GM23338 (cell line): ENCODE measurements at regions not wholly inside any gene's neighbourhood (a gene's known extent, or its start where the extent isn't known, plus 50 kb on each side); places are given as distances from the start of the nearest gene placed in this dataset.

Experiments used
- ATAC-seq: fragments of 200-7000 bp; cut with Tn5 transposase; 3 replicates; pipeline ENCODE4 v1.9.1; 2020
- DNase-seq: peaks from one replicate; pipeline ENCODE4 v3.0.0-alpha.2; 2015; ENCODE audit warnings: low spot score
- H2AFZ ChIP-seq: fragments of 200-600 bp; sonication (generic); 2 replicates; pipeline ENCODE4 v1.8.0; 2016; ENCODE audit warnings: antibody characterized with exemption, mild to moderate bottlenecking, moderate library complexity
- H3F3A ChIP-seq: fragments of 200-600 bp; sonication (generic); replicated peaks from 2 replicates; pipeline ENCODE4 v1.8.0; 2017; ENCODE audit warnings: antibody characterized with exemption, mixed run types, low read depth
- H3K27ac ChIP-seq: fragments of 200-600 bp; sonication (generic); 2 replicates; pipeline ENCODE4 v1.6.1; 2016; ENCODE audit warnings: low read depth
- H3K27me3 ChIP-seq: fragments of 200-600 bp; sonication (generic); 2 replicates; pipeline ENCODE4 v1.8.0; 2016; ENCODE audit warnings: mild to moderate bottlenecking, mixed run types, moderate library complexity; ENCODE audit not compliant: insufficient read depth
- H3K36me3 ChIP-seq: fragments of 200-600 bp; sonication (generic); 2 replicates; pipeline ENCODE4 v1.8.0; 2016; ENCODE audit warnings: mild to moderate bottlenecking; ENCODE audit not compliant: insufficient read depth
- H3K4me1 ChIP-seq: fragments of 200-600 bp; sonication (generic); 2 replicates; pipeline ENCODE4 v1.8.0; 2016; ENCODE audit warnings: mild to moderate bottlenecking, moderate library complexity; ENCODE audit not compliant: insufficient read depth
- H3K4me2 ChIP-seq: fragments of 200-600 bp; sonication (generic); 2 replicates; pipeline ENCODE4 v1.7.1; 2017; ENCODE audit warnings: mixed run types
- H3K4me3 ChIP-seq: fragments of 200-600 bp; sonication (generic); 2 replicates; pipeline ENCODE4 v1.6.1; 2016; ENCODE audit warnings: mixed run types
- H3K79me2 ChIP-seq: fragments of 200-600 bp; sonication (generic); replicated peaks from 2 replicates; pipeline ENCODE4 v1.8.0; 2017; ENCODE audit warnings: mild to moderate bottlenecking; ENCODE audit not compliant: insufficient read depth
- H3K9me2 ChIP-seq: fragments of 200-600 bp; sonication (generic); 2 replicates; pipeline ENCODE4 v1.8.0; 2017; ENCODE audit not compliant: insufficient read depth
- H4K20me1 ChIP-seq: fragments of 200-600 bp; sonication (generic); replicated peaks from 2 replicates; pipeline ENCODE4 v1.8.0; 2017; ENCODE audit warnings: mild to moderate bottlenecking; ENCODE audit not compliant: insufficient read depth
- H3K27ac Mint-ChIP-seq: 2 replicates; pipeline ENCODE4 v1.8.0; 2020; ENCODE audit warnings: inconsistent platforms, mild to moderate bottlenecking, moderate library complexity, mixed read lengths
- H3K27me3 Mint-ChIP-seq: 3 replicates; pipeline ENCODE4 v1.8.0; 2022; ENCODE audit warnings: low read depth, mild to moderate bottlenecking, moderate library complexity, mixed read lengths, inconsistent platforms; ENCODE audit not compliant: insufficient read depth, poor library complexity
- H3K36me3 Mint-ChIP-seq: 3 replicates; pipeline ENCODE4 v1.8.0; 2021; ENCODE audit warnings: low read depth, mild to moderate bottlenecking, inconsistent platforms, moderate library complexity, mixed read lengths
- H3K4me1 Mint-ChIP-seq: 3 replicates; pipeline ENCODE4 v1.8.0; 2020; ENCODE audit warnings: mild to moderate bottlenecking, inconsistent platforms, mixed read lengths
- H3K4me3 Mint-ChIP-seq: 3 replicates; pipeline ENCODE4 v1.8.0; 2021; ENCODE audit warnings: moderate library complexity, mild to moderate bottlenecking, inconsistent platforms, mixed read lengths
- H3K9me3 Mint-ChIP-seq: 3 replicates; pipeline ENCODE4 v1.8.0; 2020; ENCODE audit warnings: moderate library complexity, mild to moderate bottlenecking, inconsistent platforms, mixed read lengths
- CREB1 ChIP-seq: fragments of 250-450 bp; sonication (Bioruptor Pico); IDR thresholded peaks from 2 replicates; pipeline ENCODE4 v1.5.0; 2020; ENCODE audit warnings: low read depth, mild to moderate bottlenecking, moderate library complexity
- CTCF ChIP-seq, 2 experiments: fragments of 200-600 bp in 1 of 2; sonication (generic) in 1 of 2; conservative IDR thresholded peaks; 2 replicates each; pipeline versions ENCODE4 v1.5.1 to v1.6.1; 2016 to 2017; ENCODE audit warnings: antibody characterized with exemption in 2 of 2, low read depth in 2 of 2, mild to moderate bottlenecking in 2 of 2, moderate library complexity in 1 of 2
- ETS1 ChIP-seq: IDR thresholded peaks from 2 replicates; pipeline ENCODE4 v1.6.1; 2016; ENCODE audit warnings: antibody characterized with exemption
- EZH2 ChIP-seq: fragments of 200-600 bp; sonication (generic); IDR thresholded peaks from one replicate; pipeline ENCODE4 v1.8.0; 2017; ENCODE audit warnings: antibody characterized with exemption, mild to moderate bottlenecking, low read depth; ENCODE audit not compliant: unreplicated experiment
- EZH2phosphoT487 ChIP-seq: fragments of 200-600 bp; sonication (generic); IDR thresholded peaks from one replicate; pipeline ENCODE4 v1.8.1; 2018; ENCODE audit warnings: antibody characterized with exemption; ENCODE audit not compliant: unreplicated experiment
- JUNB ChIP-seq: IDR thresholded peaks from one replicate; pipeline ENCODE4 v1.6.1; 2016; ENCODE audit warnings: antibody characterized with exemption; ENCODE audit not compliant: unreplicated experiment
- NANOG ChIP-seq: IDR thresholded peaks from 2 replicates; pipeline ENCODE4 v1.6.1; 2016; ENCODE audit warnings: antibody characterized with exemption, borderline replicate concordance
- POLR2AphosphoS5 ChIP-seq: IDR thresholded peaks from 2 replicates; pipeline ENCODE4 v1.6.1; 2016; ENCODE audit warnings: antibody characterized with exemption, low read depth
- REST ChIP-seq: IDR thresholded peaks from one replicate; pipeline ENCODE4 v1.6.1; 2018; ENCODE audit warnings: antibody characterized with exemption; ENCODE audit not compliant: unreplicated experiment
- STAT1 ChIP-seq: IDR thresholded peaks from one replicate; pipeline ENCODE4 v1.6.1; 2016; ENCODE audit warnings: antibody characterized with exemption; ENCODE audit not compliant: unreplicated experiment
- ZNF114 ChIP-seq: fragments of 250-450 bp; sonication (Bioruptor Pico); IDR thresholded peaks from 2 replicates; pipeline ENCODE4 v1.5.0; 2020; ENCODE audit warnings: mild to moderate bottlenecking, moderate library complexity
- ZNF331 ChIP-seq: fragments of 250-450 bp; sonication (Bioruptor Pico); IDR thresholded peaks from 2 replicates; pipeline ENCODE4 v1.5.0; 2020; ENCODE audit warnings: low read depth, mild to moderate bottlenecking, moderate library complexity
- ZNF462 ChIP-seq: fragments of 250-450 bp; sonication (Bioruptor Pico); IDR thresholded peaks from 2 replicates; pipeline ENCODE4 v1.5.0; 2020; ENCODE audit warnings: mild to moderate bottlenecking, moderate library complexity

- no peaks in the 10 kb centered on the region for H3K4me1 ChIP-seq
- no peaks in the 10 kb centered on the region for H3K27me3 ChIP-seq
- no peaks in the 10 kb centered on the region; the same call in 1 of the 2 replicates for H3K36me3 ChIP-seq
- TF ChIP-seq CTCF (conservative IDR thresholded peaks at IDR 0.05; ENCODE audit: low read depth in 2 of 2) (no peak), ZNF114 (CRISPR knock-in tag) (no peak), NANOG (no peak), ZNF331 (CRISPR knock-in tag) (no peak), EZH2 (no peak), STAT1 (no peak), CREB1 (CRISPR knock-in tag) (no peak), ETS1 (no peak), ZNF462 (CRISPR knock-in tag) (no peak), POLR2AphosphoS5 (no peak), JUNB (no peak), REST (no peak), EZH2phosphoT487 (no peak)
- H3K79me2 ChIP-seq = no peaks in the 10 kb centered on the region
- no peaks in the 10 kb centered on the region for H3F3A ChIP-seq
- Mint-ChIP-seq H3K4me3 (no peak overlapping the region), H3K27me3 (peaks cover 9% of the 10 kb centered on the region), H3K27ac (no peak overlapping the region), H3K36me3 (peaks cover 30% of the 10 kb centered on the region), H3K4me1 (no peaks in the 10 kb centered on the region), H3K9me3 (peaks cover 94% of the 10 kb centered on the region)
- H3K4me3 ChIP-seq = no peak overlapping the region
- H4K20me1 ChIP-seq = no peaks in the 10 kb centered on the region
- ATAC-seq (no peak), DNase-seq (no peak)
- no peak overlapping the region for H3K27ac ChIP-seq
- H3K9me2 ChIP-seq = no peaks in the 10 kb centered on the region
- H2AFZ ChIP-seq = no peak overlapping the region
- no peak overlapping the region for H3K4me2 ChIP-seq
Measured at GRCh38 chr12:34126805-34127204, 104.5 kb downstream of the ALG10 start.
